Ishikawa (cell line): ENCODE measurements at regions not wholly inside any gene's neighbourhood (a gene's known extent, or its start where the extent isn't known, plus 50 kb on each side); places are given as distances from the start of the nearest gene placed in this dataset.

ENCODE experiments used
- CREB1 ChIP-seq: IDR thresholded peaks from 2 replicates; pipeline ENCODE4 v1.6.1; 2012; ENCODE audit warnings: low read depth
- EP300 ChIP-seq: IDR thresholded peaks from 2 replicates; pipeline ENCODE4 v1.6.1; 2012; ENCODE audit warnings: borderline replicate concordance
- TEAD4 ChIP-seq: IDR thresholded peaks from 2 replicates; pipeline ENCODE4 v1.6.1; 2012

DNA sequence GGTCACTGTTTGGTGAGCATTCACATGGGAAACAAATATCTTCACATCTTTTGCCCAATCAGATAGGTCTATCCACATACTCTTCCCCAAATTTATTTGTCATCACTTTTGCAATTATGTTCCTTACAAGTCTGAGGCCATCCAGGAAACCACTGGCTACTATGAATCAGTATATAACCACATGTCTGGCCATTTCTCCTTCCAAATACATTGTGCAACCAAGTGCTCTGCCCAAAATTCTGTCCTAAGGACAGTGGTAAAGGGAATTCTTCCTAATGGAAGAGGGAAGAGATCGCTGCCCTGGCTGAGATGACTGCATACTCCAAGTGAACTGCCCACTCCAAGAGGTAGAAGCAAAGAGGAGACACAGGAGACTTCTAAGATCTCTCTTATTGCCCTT, 148.9 kb upstream of the MAX start:
- TF ChIP-seq CREB1 (no peak), EP300 (no peak), TEAD4 (no peak)
